IMR-90 (cell line): ENCODE measurements at regions not wholly inside any gene's neighbourhood (a gene's known extent, or its start where the extent isn't known, plus 50 kb on each side); places are given as distances from the start of the nearest gene placed in this dataset.

Source experiments
- ATAC-seq: fragments of 200-7000 bp; cut with Tn5 transposase; 2 replicates; pipeline ENCODE4 v1.9.1; 2020; ENCODE audit warnings: low read depth, mild to moderate bottlenecking, moderate library complexity
- BruUV-seq: library from RNA; stranded (reverse); fragments of 400-500 nt; replicated peaks from 2 replicates; lab custom pipeline; 2021; lab: Mats Ljungman, UMichigan
- CTCF ChIA-PET: fragments of 300-600 bp; formaldehyde crosslinking; extraction: SDS; loops from one replicate; lab custom pipeline; 2021; ENCODE audit warnings: antibody characterized with exemption; lab: Yijun Ruan, JAX
- POLR2A ChIA-PET: fragments of 300-600 bp; sonication (Branson Sonifier 250); formaldehyde crosslinking; loops from one replicate; lab custom pipeline; 2022; ENCODE audit warnings: antibody characterized with exemption; ENCODE audit not compliant: unreplicated experiment; lab: Charles Lee
- DNase-seq: peaks from one replicate; pipeline ENCODE4 v3.0.0; 2013
- H2AFZ ChIP-seq: replicated peaks from 2 replicates; pipeline ENCODE3; 2013; ENCODE audit warnings: low read length, mild to moderate bottlenecking; ENCODE audit not compliant: poor library complexity
- H2AK5ac ChIP-seq: 2 replicates; pipeline ENCODE4 v1.6.1; 2013; ENCODE audit warnings: low read depth, low read length, inconsistent platforms
- H2AK9ac ChIP-seq: replicated peaks from 2 replicates; pipeline ENCODE3; 2013; ENCODE audit warnings: mild to moderate bottlenecking, low read depth, low read length, moderate library complexity; ENCODE audit not compliant: poor library complexity
- H2BK120ac ChIP-seq: 2 replicates; pipeline ENCODE4 v1.6.1; 2013; ENCODE audit warnings: low read depth, low read length, inconsistent platforms
- H2BK15ac ChIP-seq: 3 replicates; pipeline ENCODE4 v1.6.1; 2013; ENCODE audit warnings: low read depth, low read length, inconsistent platforms
- H2BK20ac ChIP-seq: 2 replicates; pipeline ENCODE4 v1.6.1; 2013; ENCODE audit warnings: low read depth, mild to moderate bottlenecking, inconsistent platforms, low read length, moderate library complexity
- H2BK5ac ChIP-seq: 2 replicates; pipeline ENCODE4 v1.6.1; 2013; ENCODE audit warnings: mild to moderate bottlenecking, low read depth, low read length, inconsistent platforms; ENCODE audit not compliant: poor library complexity, severe bottlenecking
- H3K14ac ChIP-seq: replicated peaks from 2 replicates; pipeline ENCODE4 v1.6.1; 2013; ENCODE audit warnings: low read depth, low read length, inconsistent platforms
- H3K18ac ChIP-seq: 2 replicates; pipeline ENCODE4 v1.6.1; 2013; ENCODE audit warnings: low read depth, low read length, control low read depth
- H3K23ac ChIP-seq: 2 replicates; pipeline ENCODE4 v1.6.1; 2013; ENCODE audit warnings: low read depth, low read length, inconsistent platforms
- H3K27ac ChIP-seq: 2 replicates; pipeline ENCODE4 v1.5.1; 2013; ENCODE audit warnings: mild to moderate bottlenecking, control low read depth, low read length; ENCODE audit not compliant: insufficient read depth
- H3K27me3 ChIP-seq: 2 replicates; pipeline ENCODE4 v1.6.1; 2013; ENCODE audit warnings: low read length; ENCODE audit not compliant: control insufficient read depth, insufficient read depth
- H3K36me3 ChIP-seq: 2 replicates; pipeline ENCODE4 v1.6.1; 2013; ENCODE audit warnings: low read length, mixed read lengths; ENCODE audit not compliant: control insufficient read depth, insufficient read depth
- H3K4ac ChIP-seq: 2 replicates; pipeline ENCODE4 v1.6.1; 2013; ENCODE audit warnings: low read depth, low read length, inconsistent platforms
- H3K4me1 ChIP-seq: 2 replicates; pipeline ENCODE4 v1.6.1; 2013; ENCODE audit warnings: low read length, mixed read lengths; ENCODE audit not compliant: control insufficient read depth, insufficient read depth
- H3K4me2 ChIP-seq: 2 replicates; pipeline ENCODE4 v1.6.1; 2013; ENCODE audit warnings: low read depth, mild to moderate bottlenecking, control low read depth, low read length, moderate library complexity
- H3K4me3 ChIP-seq: 2 replicates; pipeline ENCODE4 v1.5.1; 2013; ENCODE audit warnings: low read depth, mild to moderate bottlenecking, control low read depth, low read length, moderate library complexity; ENCODE audit not compliant: insufficient read depth
- H3K56ac ChIP-seq: 2 replicates; pipeline ENCODE4 v1.6.1; 2013; ENCODE audit warnings: low read length, inconsistent platforms; ENCODE audit not compliant: insufficient read depth; ENCODE audit errors: extremely low read depth
- H3K79me1 ChIP-seq, 2 experiments: 2 replicates each; pipeline ENCODE4 v1.6.1; 2013; ENCODE audit warnings: low read length in 2 of 2, inconsistent platforms in 1 of 2, low read depth in 1 of 2
- H3K9ac ChIP-seq: 2 replicates; pipeline ENCODE4 v1.6.1; 2013; ENCODE audit warnings: low read depth, low read length, control low read depth
- H3K9me1 ChIP-seq: 2 replicates; pipeline ENCODE4 v1.6.1; 2013; ENCODE audit warnings: low read length, inconsistent platforms; ENCODE audit not compliant: insufficient read depth
- H3K9me3 ChIP-seq: 2 replicates; pipeline ENCODE4 v1.6.1; 2013; ENCODE audit warnings: low read length; ENCODE audit not compliant: control insufficient read depth, insufficient read depth
- H4K20me1 ChIP-seq: 2 replicates; pipeline ENCODE4 v1.6.1; 2013; ENCODE audit warnings: low read length, inconsistent platforms; ENCODE audit not compliant: insufficient read depth
- H4K5ac ChIP-seq: 2 replicates; pipeline ENCODE4 v1.6.1; 2013; ENCODE audit warnings: mild to moderate bottlenecking, low read depth, low read length, control low read depth
- H4K8ac ChIP-seq, 2 experiments: 2 replicates each; pipeline ENCODE4 v1.6.1; 2013; ENCODE audit warnings: low read depth in 2 of 2, low read length in 2 of 2, control low read depth in 1 of 2, inconsistent platforms in 1 of 2
- H4K91ac ChIP-seq: 2 replicates; pipeline ENCODE4 v1.6.1; 2013; ENCODE audit warnings: low read depth, low read length, inconsistent platforms; ENCODE audit not compliant: insufficient read depth
- BHLHE40 ChIP-seq: fragments of 150-350 bp; IDR thresholded peaks from 2 replicates; pipeline ENCODE4 v1.6.1; 2016; ENCODE audit warnings: mild to moderate bottlenecking, low read depth, low read length
- CEBPB ChIP-seq: IDR thresholded peaks from 2 replicates; pipeline ENCODE4 v1.6.1; 2012; ENCODE audit warnings: low read depth, low read length, improper control_type of control experiment
- CHD1 ChIP-seq: IDR thresholded peaks from 2 replicates; pipeline ENCODE4 v1.6.1; 2012; ENCODE audit warnings: low read depth, low read length, improper control_type of control experiment
- CTCF ChIP-seq: conservative IDR thresholded peaks from 2 replicates; pipeline ENCODE4 v1.5.1; 2012; ENCODE audit warnings: mild to moderate bottlenecking, low read depth, low read length, improper control_type of control experiment
- ELK1 ChIP-seq: fragments of 150-350 bp; IDR thresholded peaks from 2 replicates; pipeline ENCODE4 v1.6.1; 2016; ENCODE audit warnings: low read depth, mild to moderate bottlenecking, low read length, moderate library complexity, borderline replicate concordance
- FOS ChIP-seq: fragments of 150-350 bp; IDR thresholded peaks from 2 replicates; pipeline ENCODE4 v1.6.1; 2016; ENCODE audit warnings: low read depth, low read length
- MAFK ChIP-seq: IDR thresholded peaks from 2 replicates; pipeline ENCODE4 v1.6.1; 2012; ENCODE audit warnings: low read depth, low read length, improper control_type of control experiment
- MAZ ChIP-seq: IDR thresholded peaks from 2 replicates; pipeline ENCODE4 v1.6.1; 2012; ENCODE audit warnings: low read depth, mild to moderate bottlenecking, low read length, improper control_type of control experiment, moderate library complexity, borderline replicate concordance
- MXI1 ChIP-seq: IDR thresholded peaks from 2 replicates; pipeline ENCODE4 v1.6.1; 2012; ENCODE audit warnings: low read depth, mild to moderate bottlenecking, low read length, moderate library complexity, borderline replicate concordance
- NFE2L2 ChIP-seq: fragments of 150-350 bp; IDR thresholded peaks from 2 replicates; pipeline ENCODE4 v1.6.1; 2016; ENCODE audit warnings: low read depth, mild to moderate bottlenecking, low read length
- POLR2A ChIP-seq: IDR thresholded peaks from 2 replicates; pipeline ENCODE4 v1.6.1; 2012; ENCODE audit warnings: mild to moderate bottlenecking, low read depth, low read length
- RAD21 ChIP-seq: IDR thresholded peaks from 2 replicates; pipeline ENCODE4 v1.6.1; 2012; ENCODE audit warnings: low read length, improper control_type of control experiment
- RCOR1 ChIP-seq: IDR thresholded peaks from 2 replicates; pipeline ENCODE4 v1.6.1; 2012; ENCODE audit warnings: mild to moderate bottlenecking, low read length, improper control_type of control experiment; ENCODE audit not compliant: insufficient replicate concordance
- RFX5 ChIP-seq: IDR thresholded peaks from 2 replicates; pipeline ENCODE4 v1.8.0; 2012; ENCODE audit warnings: low read depth, mild to moderate bottlenecking, low read length, moderate library complexity
- SMC3 ChIP-seq: fragments of 150-350 bp; IDR thresholded peaks from 2 replicates; pipeline ENCODE4 v1.6.1; 2016; ENCODE audit warnings: low read depth, mild to moderate bottlenecking, antibody characterized with exemption, low read length, moderate library complexity
- USF2 ChIP-seq: fragments of 150-350 bp; IDR thresholded peaks from 2 replicates; pipeline ENCODE4 v1.6.1; 2017; ENCODE audit warnings: mild to moderate bottlenecking, antibody characterized with exemption, low read length, low read depth
- WGBS, 2 experiments: methylation state at CpG; one replicate each; pipeline versions ENCODE4 v1.1.5 to v1.1.7; 2013; ENCODE audit warnings: missing lambda C conversion rate in 2 of 2; ENCODE audit not compliant: insufficient read length in 1 of 2; ENCODE audit errors: extremely low coverage in 2 of 2; 5-methylcytosine and 5-hydroxymethylcytosine counted together
- dilution Hi-C: fragments of 300-500 bp; cut with HindIII; formaldehyde crosslinking; loops from one replicate; pipeline ENCODE4 v1.14.3; 2018; ENCODE audit warnings: low sequenced_read_pairs; ENCODE audit not compliant: unreplicated experiment
- in situ Hi-C: fragments of 300-500 bp; cut with MboI; formaldehyde crosslinking; loops from 3 replicates; pipeline ENCODE4 v1.14.3; 2019; ENCODE audit warnings: low sequenced_read_pairs, inconsistent platforms, mixed read lengths
- intact Hi-C: fragments of 100-400 bp; cut with micrococcal nuclease; formaldehyde crosslinking; loops from 2 replicates; pipeline ENCODE4 v1.10.0; 2022

DNA sequence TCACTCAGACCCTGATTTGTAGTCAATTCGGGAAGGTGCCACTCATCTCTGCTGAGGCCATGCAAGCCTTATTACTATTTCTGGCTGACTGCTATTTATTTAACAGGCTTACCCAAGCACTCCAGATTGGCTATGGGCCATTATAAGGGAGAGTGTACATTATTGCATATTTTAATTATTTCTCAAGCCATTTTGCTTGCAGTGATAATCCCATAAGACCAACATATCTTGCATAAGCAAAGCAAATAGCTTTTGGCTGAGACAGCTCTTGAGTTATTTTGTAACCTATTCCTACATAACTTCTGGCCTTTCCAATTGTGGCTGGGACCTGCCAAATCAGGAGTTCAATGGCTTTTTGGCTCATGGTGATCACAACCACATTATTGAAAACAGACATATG lies 509.6 kb upstream of the USP15 start:
- Histone ChIP-seq H3K18ac (no peak overlapping the region), H3K4me3 (no peak overlapping the region), H3K4ac (no peak overlapping the region), H2AFZ (no peak overlapping the region), H2BK120ac (no peak overlapping the region), H3K14ac (no peak overlapping the region), H2BK5ac (no peak overlapping the region), H3K9ac (no peak overlapping the region), H2AK5ac (no peak overlapping the region), H3K9me1 (no peaks in the 10 kb centered on the region), H4K5ac (no peak overlapping the region), H3K23ac (no peak overlapping the region), H4K20me1 (no peaks in the 10 kb centered on the region), H3K27ac (no peak overlapping the region), H3K79me1 (no peaks in the 10 kb centered on the region), H4K91ac (no peak overlapping the region), H2AK9ac (no peak overlapping the region), H4K8ac (no peak overlapping the region), H3K27me3 (no peaks in the 10 kb centered on the region), H3K9me3 (peaks cover 3% of the 10 kb centered on the region; the same call in 1 of the 2 replicates), H2BK15ac (no peak overlapping the region), H3K56ac (no peak overlapping the region; the same call in 1 of the 2 replicates), H3K4me2 (no peak overlapping the region), H2BK20ac (no peak overlapping the region), H3K4me1 (no peaks in the 10 kb centered on the region), H3K36me3 (no peaks in the 10 kb centered on the region)
- no CpG with 5 or more reads among the region's 1 CpG for WGBS, 2 experiments
- ChIA-PET CTCF (no interaction called here), POLR2A (no interaction called here)
- in situ Hi-C loops, result no loop called here
- no peak for TF ChIP-seq ELK1
- TF ChIP-seq CTCF, result no peak
- TF ChIP-seq MXI1, result no peak
- no peak for TF ChIP-seq NFE2L2
- TF ChIP-seq RAD21, result no peak
- no peak for TF ChIP-seq MAFK
- no peak for TF ChIP-seq RCOR1
- TF ChIP-seq CHD1, result no peak
- no peak for TF ChIP-seq USF2
- no peak for TF ChIP-seq POLR2A
- no peak for TF ChIP-seq CEBPB
- no peak for TF ChIP-seq RFX5
- no peak for TF ChIP-seq FOS
- no peak for TF ChIP-seq BHLHE40
- no peak for TF ChIP-seq SMC3
- TF ChIP-seq MAZ, result no peak
- intact Hi-C loops, result no loop called here
- no peak for ATAC-seq
- DNase-seq, result no peak
- dilution Hi-C loops, result no loop called here
- no TSS peak for BruUV-seq
